H1 (cell line): ENCODE measurements at regions not wholly inside any gene's neighbourhood (a gene's known extent, or its start where the extent isn't known, plus 50 kb on each side); places are given as distances from the start of the nearest gene placed in this dataset.

Experiments used
- CTCF ChIA-PET: fragments of 300-600 bp; sonication (Branson Sonifier 250); formaldehyde crosslinking; loops from one replicate; lab custom pipeline; 2021; ENCODE audit not compliant: partially characterized antibody; lab: Charles Lee
- POLR2A ChIA-PET: fragments of 300-600 bp; sonication (Branson Sonifier 250); formaldehyde crosslinking; loops from one replicate; lab custom pipeline; 2021; ENCODE audit warnings: inconsistent platforms; ENCODE audit not compliant: partially characterized antibody; lab: Charles Lee
- DNase-seq, 2 experiments: peaks; one replicate each; pipeline versions ENCODE4 v3.0.0 to v3.0.0-alpha.2; 2010 to 2022; ENCODE audit warnings: low spot score in 2 of 2, low read depth in 1 of 2, mixed read lengths in 1 of 2
- FAIRE-seq: peaks from 2 replicates; lab custom pipeline; 2011; peaks lifted over from hg19 to GRCh38; lab: Jason Lieb, UNC
- H2AFZ ChIP-seq: 2 replicates; pipeline ENCODE4 v1.8.1; 2012; ENCODE audit warnings: low read length, inconsistent platforms
- H2AK5ac ChIP-seq: 2 replicates; pipeline ENCODE4 v1.6.1; 2013; ENCODE audit warnings: low read depth, low read length
- H2BK120ac ChIP-seq: replicated peaks from 2 replicates; pipeline ENCODE3; 2013; ENCODE audit warnings: low read depth, low read length, inconsistent platforms
- H2BK12ac ChIP-seq: 2 replicates; pipeline ENCODE4 v1.6.1; 2013; ENCODE audit warnings: low read depth, low read length
- H2BK15ac ChIP-seq: 2 replicates; pipeline ENCODE4 v1.6.1; 2013; ENCODE audit warnings: low read length
- H2BK20ac ChIP-seq: 2 replicates; pipeline ENCODE4 v1.6.1; 2013; ENCODE audit warnings: low read length
- H2BK5ac ChIP-seq: 2 replicates; pipeline ENCODE4 v1.6.1; 2013; ENCODE audit warnings: low read depth, low read length
- H3K14ac ChIP-seq: 2 replicates; pipeline ENCODE4 v1.6.1; 2013; ENCODE audit warnings: inconsistent platforms; ENCODE audit not compliant: insufficient read length
- H3K18ac ChIP-seq: 2 replicates; pipeline ENCODE4 v1.6.1; 2013; ENCODE audit warnings: low read length; ENCODE audit errors: extremely low read depth
- H3K23ac ChIP-seq: 2 replicates; pipeline ENCODE4 v1.6.1; 2013; ENCODE audit warnings: inconsistent platforms; ENCODE audit not compliant: insufficient read length
- H3K23me2 ChIP-seq: 2 replicates; pipeline ENCODE4 v1.6.1; 2013; ENCODE audit warnings: low read depth, low read length
- H3K27ac ChIP-seq: 2 replicates; pipeline ENCODE4 v1.6.1; 2011; ENCODE audit warnings: low read depth, low read length, inconsistent platforms
- H3K27me3 ChIP-seq, 4 experiments: replicated peaks in 1 of 4; 1 replicate in 1 of 4; 2 replicates in 3 of 4; pipeline versions ENCODE4 v1.6.1 to v1.8.1; 2011 to 2013; ENCODE audit warnings: low read length in 3 of 4, mild to moderate bottlenecking in 3 of 4, inconsistent platforms in 2 of 4, mixed read lengths in 2 of 4, moderate library complexity in 1 of 4; ENCODE audit not compliant: control insufficient read depth in 3 of 4, insufficient read depth in 3 of 4; ENCODE audit errors: extremely low read depth in 1 of 4
- H3K36me3 ChIP-seq, 4 experiments: 2 replicates each; pipeline versions ENCODE4 v1.6.1 to v1.8.1; 2011 to 2013; ENCODE audit warnings: mild to moderate bottlenecking in 4 of 4, low read length in 3 of 4, moderate library complexity in 2 of 4, control low read depth in 1 of 4, inconsistent platforms in 1 of 4; ENCODE audit not compliant: insufficient read depth in 4 of 4, control insufficient read depth in 2 of 4
- H3K4ac ChIP-seq: replicated peaks from 2 replicates; pipeline ENCODE3; 2013; ENCODE audit warnings: low read length, low read depth, mixed read lengths, inconsistent platforms; ENCODE audit not compliant: insufficient read length
- H3K4me1 ChIP-seq, 4 experiments: replicated peaks in 1 of 4; 1 replicate in 1 of 4; 2 replicates in 3 of 4; pipeline versions ENCODE4 v1.6.1 to v1.8.1; 2011 to 2013; ENCODE audit warnings: low read length in 3 of 4, inconsistent platforms in 2 of 4, mixed read lengths in 1 of 4; ENCODE audit not compliant: insufficient read depth in 4 of 4, control insufficient read depth in 3 of 4
- H3K4me2 ChIP-seq, 2 experiments: 2 replicates each; pipeline versions ENCODE4 v1.6.1 to v1.8.1; 2011 to 2013; ENCODE audit warnings: low read depth in 2 of 2, low read length in 2 of 2, control low read depth in 1 of 2, inconsistent platforms in 1 of 2, mild to moderate bottlenecking in 1 of 2; ENCODE audit not compliant: insufficient read depth in 1 of 2
- H3K4me3 ChIP-seq, 4 experiments: fragments of 200-600, 300-600 bp in 1 of 4; sonication (generic), shearing (Covaris generic), sonication (Bioruptor Twin) in 1 of 4; 2 replicates each; pipeline versions ENCODE4 v1.5.1 to v1.8.1; 2011 to 2016; ENCODE audit warnings: low read length in 4 of 4, low read depth in 3 of 4, control low read depth in 2 of 4, inconsistent platforms in 2 of 4, mild to moderate bottlenecking in 2 of 4, mixed read lengths in 1 of 4, moderate library complexity in 1 of 4; ENCODE audit not compliant: insufficient read depth in 2 of 4; ENCODE audit errors: extremely low read depth in 1 of 4
- H3K56ac ChIP-seq: replicated peaks from 2 replicates; pipeline ENCODE3; 2013; ENCODE audit warnings: low read depth, mild to moderate bottlenecking, mixed read lengths, low read length, inconsistent platforms; ENCODE audit not compliant: insufficient read length
- H3K79me1 ChIP-seq: 2 replicates; pipeline ENCODE4 v1.6.1; 2013; ENCODE audit warnings: low read depth, low read length, control low read depth
- H3K79me2 ChIP-seq, 2 experiments: 2 replicates each; pipeline versions ENCODE4 v1.6.1 to v1.8.1; 2012 to 2013; ENCODE audit warnings: low read length in 2 of 2, mild to moderate bottlenecking in 2 of 2, inconsistent platforms in 1 of 2; ENCODE audit not compliant: insufficient read depth in 2 of 2, control insufficient read depth in 1 of 2
- H3K9ac ChIP-seq, 4 experiments: replicated peaks in 1 of 4; 1 replicate in 1 of 4; 2 replicates in 3 of 4; pipeline versions ENCODE4 v1.6.1 to v1.8.1; 2011 to 2013; ENCODE audit warnings: low read depth in 3 of 4, low read length in 3 of 4, control low read depth in 2 of 4, mild to moderate bottlenecking in 2 of 4, moderate library complexity in 2 of 4, inconsistent platforms in 1 of 4; ENCODE audit errors: extremely low read depth in 1 of 4
- H3K9me3 ChIP-seq, 2 experiments: 2 replicates each; pipeline versions ENCODE4 v1.6.1 to v1.8.1; 2012 to 2013; ENCODE audit warnings: mild to moderate bottlenecking in 2 of 2, moderate library complexity in 2 of 2, control low read depth in 1 of 2, inconsistent platforms in 1 of 2, low read depth in 1 of 2, low read length in 1 of 2, mixed read lengths in 1 of 2; ENCODE audit not compliant: insufficient read depth in 2 of 2
- H4K20me1 ChIP-seq, 2 experiments: replicated peaks in 1 of 2; 2 replicates each; pipeline versions ENCODE3 to v1.8.1; 2011 to 2013; ENCODE audit warnings: inconsistent platforms in 2 of 2, low read length in 2 of 2, mild to moderate bottlenecking in 1 of 2; ENCODE audit not compliant: insufficient read depth in 2 of 2, control insufficient read depth in 1 of 2
- H4K5ac ChIP-seq: 2 replicates; pipeline ENCODE4 v1.6.1; 2013; ENCODE audit warnings: low read length, low read depth, mixed read lengths, inconsistent platforms; ENCODE audit not compliant: insufficient read length
- H4K8ac ChIP-seq: 2 replicates; pipeline ENCODE4 v1.8.0; 2013; ENCODE audit warnings: mild to moderate bottlenecking, moderate library complexity, low read length, inconsistent platforms; ENCODE audit not compliant: insufficient read depth; ENCODE audit errors: extremely low read depth
- H4K91ac ChIP-seq: replicated peaks from 2 replicates; pipeline ENCODE3; 2013; ENCODE audit warnings: low read length, mixed read lengths, inconsistent platforms; ENCODE audit not compliant: insufficient read length
- RNF2 ChIP-seq: fragments of 200-900, 300-1000 bp; sonication (generic); IDR thresholded peaks from 2 replicates; pipeline ENCODE4 v1.7.1; 2016; ENCODE audit warnings: borderline replicate concordance, low read depth, mild to moderate bottlenecking, antibody characterized with exemption, low read length; ENCODE audit not compliant: poor library complexity, severe bottlenecking; ENCODE audit errors: missing control alignments
- WGBS, 2 experiments: shearing (Covaris generic) in 1 of 2; methylation state at CpG; one replicate each; pipeline versions ENCODE4 v1.1.6 to v1.1.7; 2013 to 2015; ENCODE audit warnings: low lambda C conversion rate in 2 of 2, mixed read lengths in 2 of 2, inconsistent platforms in 1 of 2, low coverage in 1 of 2, missing lambda C conversion rate in 1 of 2; ENCODE audit not compliant: insufficient replicate concordance in 2 of 2, insufficient coverage in 1 of 2, insufficient read length in 1 of 2; ENCODE audit errors: extremely low coverage in 1 of 2, missing lambda C conversion rate in 1 of 2; 5-methylcytosine and 5-hydroxymethylcytosine counted together

DNA sequence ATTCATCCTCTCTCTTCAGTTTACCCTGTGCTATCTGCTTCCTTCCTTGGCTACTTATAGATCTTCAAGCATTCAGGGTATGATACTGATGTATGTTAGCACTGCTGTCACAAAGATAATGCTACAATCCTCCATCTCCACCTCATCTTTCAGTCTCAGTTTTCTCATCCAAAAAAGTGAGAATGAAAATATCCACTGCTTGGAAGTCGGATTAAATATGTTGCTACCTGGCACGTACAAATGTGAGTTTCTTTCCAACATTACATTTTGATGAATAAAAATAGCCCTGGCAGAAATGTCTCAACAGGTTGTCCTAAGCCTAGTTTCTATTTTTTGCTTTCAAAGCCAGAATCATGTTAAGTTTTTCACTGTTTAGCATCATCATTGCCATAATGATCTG, 149.9 kb downstream of the PTPN11 start:
- H2BK12ac ChIP-seq, result no peak overlapping the region
- peaks cover 4 to 12% (median 7%) of the 10 kb centered on the region in 4 experiments; a peak in 5 of 7 replicates for H3K27me3 ChIP-seq
- H3K4me2 ChIP-seq, result no peak overlapping the region
- no peaks in the 10 kb centered on the region for H3K9me3 ChIP-seq
- no peaks in the 10 kb centered on the region for H3K79me1 ChIP-seq
- no peaks in the 10 kb centered on the region for H3K23me2 ChIP-seq
- no peak overlapping the region for H2BK20ac ChIP-seq
- H4K5ac ChIP-seq, result no peak overlapping the region
- no peak overlapping the region for H2BK5ac ChIP-seq
- no peak overlapping the region for H3K9ac ChIP-seq
- no peak overlapping the region for H3K23ac ChIP-seq
- H2AK5ac ChIP-seq, result no peak overlapping the region
- H2BK15ac ChIP-seq, result no peak overlapping the region
- H3K4ac ChIP-seq, result no peak overlapping the region
- H3K56ac ChIP-seq, result no peak overlapping the region
- no peak overlapping the region for H2AFZ ChIP-seq
- no peak for TF ChIP-seq RNF2
- H3K4me1 ChIP-seq, result no peaks in the 10 kb centered on the region
- no peak for FAIRE-seq
- ChIA-PET POLR2A (no interaction called here), CTCF (no interaction called here)
- no peak overlapping the region for H4K8ac ChIP-seq
- no peak overlapping the region for H2BK120ac ChIP-seq
- H4K20me1 ChIP-seq, result no peaks in the 10 kb centered on the region
- no peak overlapping the region for H3K14ac ChIP-seq
- H3K18ac ChIP-seq, result no peak overlapping the region
- DNase-seq, result no peak
- H3K27ac ChIP-seq, result no peak overlapping the region
- H3K36me3 ChIP-seq, result no peaks in the 10 kb centered on the region
- no peak overlapping the region for H4K91ac ChIP-seq
- no peak overlapping the region for H3K4me3 ChIP-seq
- 91% methylated on average over 2 of the region's 2 CpGs; no CpG with 5 or more reads in 1 of the 2 experiments for WGBS, 2 experiments
- H3K79me2 ChIP-seq, result no peaks in the 10 kb centered on the region
